ENCODE measurements at regions not wholly inside any gene's neighbourhood (a gene's known extent, or its start where the extent isn't known, plus 50 kb on each side); places are given as distances from the start of the nearest gene placed in this dataset.

- DNase-seq (ENCODE audit: low spot score in 2 of 2) = no peak
- H3K36me3 ChIP-seq = no peaks in the 10 kb centered on the region
- H3K4me3 ChIP-seq = no peak overlapping the region
- H3K27me3 ChIP-seq = no peaks in the 10 kb centered on the region
- no peak overlapping the region for H3K27ac ChIP-seq
- 84% methylated on average over 1 of the region's 1 CpG for WGBS
- no peaks in the 10 kb centered on the region for H3K9me3 ChIP-seq
- H3K4me1 ChIP-seq = no peaks in the 10 kb centered on the region
- TF ChIP-seq, protein P1, sequence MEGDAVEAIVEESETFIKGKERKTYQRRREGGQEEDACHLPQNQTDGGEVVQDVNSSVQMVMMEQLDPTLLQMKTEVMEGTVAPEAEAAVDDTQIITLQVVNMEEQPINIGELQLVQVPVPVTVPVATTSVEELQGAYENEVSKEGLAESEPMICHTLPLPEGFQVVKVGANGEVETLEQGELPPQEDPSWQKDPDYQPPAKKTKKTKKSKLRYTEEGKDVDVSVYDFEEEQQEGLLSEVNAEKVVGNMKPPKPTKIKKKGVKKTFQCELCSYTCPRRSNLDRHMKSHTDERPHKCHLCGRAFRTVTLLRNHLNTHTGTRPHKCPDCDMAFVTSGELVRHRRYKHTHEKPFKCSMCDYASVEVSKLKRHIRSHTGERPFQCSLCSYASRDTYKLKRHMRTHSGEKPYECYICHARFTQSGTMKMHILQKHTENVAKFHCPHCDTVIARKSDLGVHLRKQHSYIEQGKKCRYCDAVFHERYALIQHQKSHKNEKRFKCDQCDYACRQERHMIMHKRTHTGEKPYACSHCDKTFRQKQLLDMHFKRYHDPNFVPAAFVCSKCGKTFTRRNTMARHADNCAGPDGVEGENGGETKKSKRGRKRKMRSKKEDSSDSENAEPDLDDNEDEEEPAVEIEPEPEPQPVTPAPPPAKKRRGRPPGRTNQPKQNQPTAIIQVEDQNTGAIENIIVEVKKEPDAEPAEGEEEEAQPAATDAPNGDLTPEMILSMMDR (IDR thresholded peaks at IDR 0.05) = no peak
- no peak for TF ChIP-seq POLR2A (IDR thresholded peaks at IDR 0.05)
- TF ChIP-seq EP300 (IDR thresholded peaks at IDR 0.05) = no peak
- TF ChIP-seq POLR2AphosphoS5 (IDR thresholded peaks at IDR 0.05) = no peak
These were observed 348.9 kb upstream of the SLC39A10 start for GRCh38 chr2:195308163-195308562.

DNA sequence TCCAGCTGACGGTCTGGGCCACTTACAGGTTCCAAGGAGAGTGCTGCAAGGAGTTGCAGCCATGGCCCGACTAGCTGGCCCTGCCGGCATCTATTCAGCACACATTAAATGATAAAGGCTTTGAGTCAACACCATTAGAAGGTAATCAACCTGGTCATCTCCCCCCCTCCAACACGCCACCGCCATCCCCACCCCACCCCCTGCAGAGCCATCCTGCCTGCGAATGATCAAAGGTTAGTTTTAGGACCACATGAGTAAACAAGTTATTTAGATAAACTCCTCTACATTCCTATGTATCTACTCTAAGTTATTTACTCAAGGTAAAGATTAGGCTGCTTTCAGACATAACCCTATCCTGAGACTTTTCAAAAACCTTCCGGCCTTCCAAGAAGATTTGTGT, 349.3 kb upstream of the SLC39A10 start:
- no peak for DNase-seq (ENCODE audit: low spot score in 2 of 2)
- WGBS = 83% methylated on average over 7 of the region's 7 CpGs
- no peak for TF ChIP-seq POLR2A (IDR thresholded peaks at IDR 0.05)
- TF ChIP-seq EP300 (IDR thresholded peaks at IDR 0.05) = no peak
- TF ChIP-seq, protein P1 (IDR thresholded peaks at IDR 0.05) = no peak
- no peak for TF ChIP-seq POLR2AphosphoS5 (IDR thresholded peaks at IDR 0.05)
- Histone ChIP-seq H3K4me3 (no peak overlapping the region), H3K27ac (no peak overlapping the region), H3K4me1 (no peaks in the 10 kb centered on the region), H3K9me3 (no peaks in the 10 kb centered on the region), H3K36me3 (no peaks in the 10 kb centered on the region), H3K27me3 (no peaks in the 10 kb centered on the region)

GRCh38 chr2:195304310-195304709, 352.7 kb upstream of the SLC39A10 start:
- no peaks in the 10 kb centered on the region for H3K27me3 ChIP-seq
- no peak overlapping the region for H3K4me3 ChIP-seq
- no peaks in the 10 kb centered on the region for H3K9me3 ChIP-seq
- TF ChIP-seq EP300 (IDR thresholded peaks at IDR 0.05) = no peak
- no peak for TF ChIP-seq POLR2AphosphoS5 (IDR thresholded peaks at IDR 0.05)
- no peak for TF ChIP-seq POLR2A (IDR thresholded peaks at IDR 0.05)
- TF ChIP-seq, protein P1 (IDR thresholded peaks at IDR 0.05) = no peak
- H3K36me3 ChIP-seq = no peaks in the 10 kb centered on the region
- no peaks in the 10 kb centered on the region for H3K4me1 ChIP-seq
- H3K27ac ChIP-seq = no peak overlapping the region
- DNase-seq (ENCODE audit: low spot score in 2 of 2) = no peak
- WGBS = 88% methylated on average over 5 of the region's 5 CpGs

- Histone ChIP-seq H3K27ac (no peak overlapping the region), H3K27me3 (no peaks in the 10 kb centered on the region), H3K36me3 (no peaks in the 10 kb centered on the region), H3K9me3 (no peaks in the 10 kb centered on the region), H3K4me1 (no peaks in the 10 kb centered on the region), H3K4me3 (no peak overlapping the region)
- WGBS = 68% methylated on average over 2 of the region's 2 CpGs
- DNase-seq (ENCODE audit: low spot score in 2 of 2) = no peak
- TF ChIP-seq POLR2A (IDR thresholded peaks at IDR 0.05) (no peak), EP300 (IDR thresholded peaks at IDR 0.05) (no peak), POLR2AphosphoS5 (IDR thresholded peaks at IDR 0.05) (no peak)
- TF ChIP-seq, protein P1 (IDR thresholded peaks at IDR 0.05) = no peak
These were observed 356.4 kb upstream of the SLC39A10 start for GRCh38 chr2:195300631-195301030.

DNA sequence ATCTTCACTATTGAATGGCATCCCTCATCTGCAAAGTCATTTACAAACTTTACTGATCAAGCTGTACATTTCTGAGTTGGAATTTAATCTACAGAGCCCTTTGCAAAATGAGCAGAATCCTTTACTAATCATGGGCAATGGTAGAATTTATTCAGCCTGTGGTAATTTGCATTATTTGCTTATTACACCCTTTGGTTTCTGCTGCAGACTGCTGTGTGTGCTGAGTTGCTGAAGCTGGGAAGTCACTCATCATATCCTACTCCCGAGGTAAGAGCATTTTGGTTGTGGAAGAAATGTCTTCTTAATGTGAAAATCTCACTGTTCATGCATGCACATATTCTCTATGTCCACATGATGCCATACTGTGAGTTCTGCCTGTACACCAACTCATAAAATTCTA, 357.4 kb upstream of the SLC39A10 start:
- Histone ChIP-seq H3K4me3 (no peak overlapping the region), H3K9me3 (no peaks in the 10 kb centered on the region), H3K4me1 (no peaks in the 10 kb centered on the region), H3K27me3 (no peaks in the 10 kb centered on the region), H3K36me3 (no peaks in the 10 kb centered on the region), H3K27ac (no peak overlapping the region)
- DNase-seq (ENCODE audit: low spot score in 2 of 2) = no peak
- TF ChIP-seq POLR2AphosphoS5 (IDR thresholded peaks at IDR 0.05) = no peak
- WGBS = 76% methylated on average over 1 of the region's 1 CpG

GRCh38 chr2:195296490-195296889, 360.5 kb upstream of the SLC39A10 start:
- DNase-seq (ENCODE audit: low spot score in 2 of 2) = no peak
- Histone ChIP-seq H3K4me1 (no peaks in the 10 kb centered on the region), H3K4me3 (no peak overlapping the region), H3K9me3 (no peaks in the 10 kb centered on the region), H3K27me3 (no peaks in the 10 kb centered on the region), H3K27ac (no peak overlapping the region), H3K36me3 (no peaks in the 10 kb centered on the region)
- whole genome bisulfite sequencing = 67% methylated on average over 1 of the region's 1 CpG
- TF ChIP-seq EP300 (IDR thresholded peaks at IDR 0.05) (no peak), POLR2AphosphoS5 (IDR thresholded peaks at IDR 0.05) (no peak), POLR2A (IDR thresholded peaks at IDR 0.05) (no peak)
- TF ChIP-seq, protein P1 (IDR thresholded peaks at IDR 0.05) = no peak

All from suprapubic skin (tissue), 4 donors.